KMS-11 (cell line): ENCODE measurements at regions not wholly inside any gene's neighbourhood (a gene's known extent, or its start where the extent isn't known, plus 50 kb on each side); places are given as distances from the start of the nearest gene placed in this dataset.

ENCODE experiments used
- H2AFZ ChIP-seq: fragments of 200-600 bp; sonication (generic); 2 replicates; pipeline ENCODE4 v1.6.1; 2016; ENCODE audit warnings: antibody characterized with exemption, mixed run types, low read depth
- H3K27ac ChIP-seq: fragments of 200-600 bp; sonication (generic); 2 replicates; pipeline ENCODE4 v1.6.1; 2016; ENCODE audit warnings: mild to moderate bottlenecking, mixed run types
- H3K27me3 ChIP-seq: fragments of 200-600 bp; sonication (generic); 2 replicates; pipeline ENCODE4 v1.6.1; 2017; ENCODE audit warnings: mild to moderate bottlenecking, low read depth, mixed run types, moderate library complexity; ENCODE audit not compliant: insufficient read depth
- H3K36me3 ChIP-seq: fragments of 200-600 bp; sonication (generic); 2 replicates; pipeline ENCODE4 v1.6.1; 2017; ENCODE audit warnings: mild to moderate bottlenecking, mixed run types; ENCODE audit not compliant: insufficient read depth
- H3K4me1 ChIP-seq: fragments of 200-600 bp; sonication (generic); 2 replicates; pipeline ENCODE4 v1.6.1; 2016; ENCODE audit warnings: mild to moderate bottlenecking, low read depth, mixed run types; ENCODE audit not compliant: poor library complexity, severe bottlenecking
- H3K4me2 ChIP-seq: fragments of 200-600 bp; sonication (generic); 2 replicates; pipeline ENCODE4 v1.7.0; 2016; ENCODE audit warnings: mild to moderate bottlenecking, mixed run types
- H3K4me3 ChIP-seq: fragments of 200-600 bp; sonication (generic); IDR thresholded peaks from 2 replicates; pipeline ENCODE4 v1.6.1; 2017; ENCODE audit warnings: low read depth, low read length, mixed read lengths; ENCODE audit not compliant: insufficient read depth
- H3K79me2 ChIP-seq: fragments of 200-600 bp; sonication (generic); 2 replicates; pipeline ENCODE4 v1.6.1; 2016; ENCODE audit warnings: low read depth, mixed run types; ENCODE audit not compliant: insufficient read depth
- H3K9ac ChIP-seq: fragments of 200-600 bp; sonication (generic); 2 replicates; pipeline ENCODE4 v1.6.1; 2016; ENCODE audit warnings: mild to moderate bottlenecking, mixed run types
- H4K20me1 ChIP-seq: fragments of 200-600 bp; sonication (generic); 2 replicates; pipeline ENCODE4 v1.6.1; 2016; ENCODE audit warnings: mild to moderate bottlenecking, mixed run types; ENCODE audit not compliant: insufficient read depth
- TF ChIP-seq, protein P1 (sequence below): fragments of 200-600 bp; sonication (generic); conservative IDR thresholded peaks from 2 replicates; pipeline ENCODE4 v1.6.1; 2017; ENCODE audit warnings: low read depth, mild to moderate bottlenecking, antibody characterized with exemption, low read length, moderate library complexity, mixed read lengths

DNA sequence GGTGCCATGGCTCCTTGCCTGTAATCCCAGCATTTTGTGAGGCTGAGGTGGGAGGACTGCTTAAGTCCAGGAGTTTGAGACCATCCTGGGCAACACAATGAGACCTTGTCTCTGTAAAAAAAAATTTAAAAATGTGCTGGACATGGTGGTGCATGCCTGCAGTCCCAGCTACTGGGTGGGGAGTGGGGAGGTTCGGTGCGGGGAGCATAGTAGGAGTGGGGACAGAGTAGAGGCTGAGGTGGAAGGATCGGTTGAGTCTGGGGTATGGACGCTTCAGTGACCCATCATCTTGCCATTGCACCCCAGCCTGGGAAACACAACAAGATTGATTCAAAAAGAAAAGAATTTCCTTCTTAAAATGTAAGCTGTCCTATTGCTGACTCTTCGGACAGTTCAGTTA lies 1490.0 kb upstream of the GBE1 start:
- no peak overlapping the region for H3K4me2 ChIP-seq
- no peaks in the 10 kb centered on the region for H3K36me3 ChIP-seq
- H3K79me2 ChIP-seq: no peaks in the 10 kb centered on the region
- H2AFZ ChIP-seq: no peak overlapping the region
- H3K27me3 ChIP-seq: no peaks in the 10 kb centered on the region
- H3K27ac ChIP-seq: no peak overlapping the region
- no peaks in the 10 kb centered on the region for H4K20me1 ChIP-seq
- TF ChIP-seq, protein P1, sequence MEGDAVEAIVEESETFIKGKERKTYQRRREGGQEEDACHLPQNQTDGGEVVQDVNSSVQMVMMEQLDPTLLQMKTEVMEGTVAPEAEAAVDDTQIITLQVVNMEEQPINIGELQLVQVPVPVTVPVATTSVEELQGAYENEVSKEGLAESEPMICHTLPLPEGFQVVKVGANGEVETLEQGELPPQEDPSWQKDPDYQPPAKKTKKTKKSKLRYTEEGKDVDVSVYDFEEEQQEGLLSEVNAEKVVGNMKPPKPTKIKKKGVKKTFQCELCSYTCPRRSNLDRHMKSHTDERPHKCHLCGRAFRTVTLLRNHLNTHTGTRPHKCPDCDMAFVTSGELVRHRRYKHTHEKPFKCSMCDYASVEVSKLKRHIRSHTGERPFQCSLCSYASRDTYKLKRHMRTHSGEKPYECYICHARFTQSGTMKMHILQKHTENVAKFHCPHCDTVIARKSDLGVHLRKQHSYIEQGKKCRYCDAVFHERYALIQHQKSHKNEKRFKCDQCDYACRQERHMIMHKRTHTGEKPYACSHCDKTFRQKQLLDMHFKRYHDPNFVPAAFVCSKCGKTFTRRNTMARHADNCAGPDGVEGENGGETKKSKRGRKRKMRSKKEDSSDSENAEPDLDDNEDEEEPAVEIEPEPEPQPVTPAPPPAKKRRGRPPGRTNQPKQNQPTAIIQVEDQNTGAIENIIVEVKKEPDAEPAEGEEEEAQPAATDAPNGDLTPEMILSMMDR: no peak
- no peak overlapping the region for H3K4me3 ChIP-seq
- no peaks in the 10 kb centered on the region for H3K4me1 ChIP-seq
- no peak overlapping the region for H3K9ac ChIP-seq

DNA sequence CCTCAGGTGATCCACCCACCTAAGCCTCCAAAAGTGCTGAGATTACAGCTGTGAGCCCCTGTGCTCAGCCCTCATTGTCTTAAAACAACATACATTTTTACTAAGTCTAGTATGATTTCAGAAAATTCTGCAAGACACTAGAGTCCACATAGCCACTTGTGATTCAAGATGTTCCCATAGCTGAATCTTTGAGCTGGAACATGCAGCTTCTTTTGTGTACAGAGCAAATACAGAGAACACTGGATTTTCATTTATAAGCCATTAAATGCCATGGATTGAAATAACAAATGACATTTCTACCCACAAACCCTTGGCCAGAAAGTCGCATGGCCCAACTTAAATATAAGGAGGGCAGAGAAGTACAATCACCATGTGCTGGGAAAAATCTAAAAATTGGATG lies 1489.2 kb upstream of the GBE1 start:
- TF ChIP-seq, protein P1: no peak
- no peak overlapping the region for H3K27ac ChIP-seq
- H3K9ac ChIP-seq: no peak overlapping the region
- H3K4me3 ChIP-seq: no peak overlapping the region
- H2AFZ ChIP-seq: no peak overlapping the region
- H3K4me2 ChIP-seq: no peak overlapping the region
- no peaks in the 10 kb centered on the region for H3K4me1 ChIP-seq
- no peaks in the 10 kb centered on the region for H3K36me3 ChIP-seq
- no peaks in the 10 kb centered on the region for H4K20me1 ChIP-seq
- no peaks in the 10 kb centered on the region for H3K27me3 ChIP-seq
- no peaks in the 10 kb centered on the region for H3K79me2 ChIP-seq

DNA sequence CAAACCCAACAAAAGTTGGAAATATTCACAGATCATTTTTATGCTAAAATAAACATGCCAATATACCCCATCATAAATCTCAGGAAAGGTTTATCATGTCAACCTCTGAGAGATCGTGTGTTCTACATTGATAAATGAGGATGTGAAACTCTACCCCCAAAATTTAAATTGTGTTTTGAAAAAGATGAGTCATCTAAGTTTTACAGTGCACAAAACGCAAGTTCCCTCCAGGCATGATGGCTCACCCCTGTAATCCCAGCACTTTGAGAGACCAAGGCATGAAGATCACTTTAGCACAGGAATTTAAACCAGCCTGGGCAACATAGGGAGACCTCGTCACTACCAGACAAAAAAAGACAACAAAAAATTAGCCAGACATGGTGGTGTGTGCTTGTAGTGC lies 1487.0 kb upstream of the GBE1 start:
- no peak overlapping the region for H2AFZ ChIP-seq
- H3K4me2 ChIP-seq: no peak overlapping the region
- no peaks in the 10 kb centered on the region for H3K27me3 ChIP-seq
- TF ChIP-seq, protein P1: no peak
- no peaks in the 10 kb centered on the region for H3K36me3 ChIP-seq
- H3K4me1 ChIP-seq: no peaks in the 10 kb centered on the region
- no peak overlapping the region for H3K4me3 ChIP-seq
- H3K27ac ChIP-seq: no peak overlapping the region
- no peaks in the 10 kb centered on the region for H4K20me1 ChIP-seq
- H3K79me2 ChIP-seq: no peaks in the 10 kb centered on the region
- H3K9ac ChIP-seq: no peak overlapping the region

DNA sequence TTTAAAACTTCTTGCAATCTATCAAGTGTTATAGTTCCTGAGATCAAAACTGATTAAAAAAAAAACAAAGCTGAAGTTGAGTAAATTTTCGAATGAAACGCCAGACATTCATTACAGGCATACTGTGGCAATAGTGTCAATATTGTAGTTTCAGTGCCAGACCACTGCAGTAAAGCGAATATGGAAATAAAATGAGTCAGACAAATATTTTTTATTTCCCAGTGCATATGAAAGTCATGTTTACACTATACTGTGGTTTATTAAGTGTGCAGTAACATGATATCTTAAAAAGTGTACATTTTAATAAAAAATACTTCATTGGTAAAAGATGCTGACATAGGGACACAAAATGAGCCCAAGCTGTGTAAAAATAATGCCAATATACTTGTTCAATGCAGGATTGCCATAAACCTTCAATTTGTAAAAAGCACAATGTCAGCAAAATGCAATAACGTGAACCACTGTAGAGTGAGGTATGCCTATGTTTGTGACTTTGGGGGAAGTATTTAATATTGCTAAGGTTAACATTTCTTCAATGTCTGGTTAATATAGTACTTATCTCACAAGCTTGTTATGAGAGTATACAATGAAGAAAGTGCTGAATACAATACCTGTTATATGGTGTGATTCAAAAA lies 1473.9 kb upstream of the GBE1 start:
- Histone ChIP-seq H3K27ac (no peak overlapping the region), H3K27me3 (no peaks in the 10 kb centered on the region), H2AFZ (no peak overlapping the region), H4K20me1 (no peaks in the 10 kb centered on the region), H3K36me3 (no peaks in the 10 kb centered on the region), H3K79me2 (no peaks in the 10 kb centered on the region), H3K4me1 (no peaks in the 10 kb centered on the region), H3K9ac (no peak overlapping the region), H3K4me2 (no peak overlapping the region), H3K4me3 (no peak overlapping the region)
- TF ChIP-seq, protein P1: no peak
